DMS153 treated with DMSO at 0.1 percent for 48 hours (cell line): ENCODE measurements at regions not wholly inside any gene's neighbourhood (a gene's known extent, or its start where the extent isn't known, plus 50 kb on each side); places are given as distances from the start of the nearest gene placed in this dataset.

ENCODE experiments used
- DNase-seq: peaks from one replicate; lab custom pipeline; 2025; ENCODE audit not compliant: unreplicated experiment; lab: John Stamatoyannopoulos, UW

- DNase-seq: no peak
These were observed 85.6 kb downstream of the FOXL1 start for GRCh38 chr16:86663685-86664521.

GRCh38 chr16:86664522-86665318, 86.4 kb downstream of the FOXL1 start:
- DNase-seq: no peak

GRCh38 chr16:86665319-86665675, 86.9 kb downstream of the FOXL1 start:
- no peak for DNase-seq

GRCh38 chr16:86665929-86666328, 87.6 kb downstream of the FOXL1 start:
- DNase-seq: no peak

GRCh38 chr16:86667035-86667434, 88.7 kb downstream of the FOXL1 start:
- DNase-seq: no peak

GRCh38 chr16:86668136-86668910, 90.0 kb downstream of the FOXL1 start:
- no peak for DNase-seq

- no peak for DNase-seq
These were observed 91.0 kb downstream of the FOXL1 start for GRCh38 chr16:86669285-86669805.

- no peak for DNase-seq
These were observed 91.8 kb downstream of the FOXL1 start for GRCh38 chr16:86669937-86670749.

GRCh38 chr16:86670750-86671234, 92.4 kb downstream of the FOXL1 start:
- no peak for DNase-seq

GRCh38 chr16:86671486-86672178, 93.3 kb downstream of the FOXL1 start:
- DNase-seq: no peak

GRCh38 chr16:86672179-86672863, 94.0 kb downstream of the FOXL1 start:
- no peak for DNase-seq

GRCh38 chr16:86673090-86673955, 95.0 kb downstream of the FOXL1 start:
- DNase-seq: no peak

- DNase-seq: no peak
These were observed 95.7 kb downstream of the FOXL1 start for GRCh38 chr16:86673956-86674453.

GRCh38 chr16:86676254-86676670, 97.9 kb downstream of the FOXL1 start:
- no peak for DNase-seq

- DNase-seq: no peak
These were observed 101.1 kb downstream of the FOXL1 start for GRCh38 chr16:86679490-86679889.

- DNase-seq: no peak
These were observed 101.8 kb downstream of the FOXL1 start for GRCh38 chr16:86680162-86680561.

GRCh38 chr16:86680661-86681030, 102.3 kb downstream of the FOXL1 start:
- DNase-seq: no peak
